Tibial nerve (tissue), 3 donors: ENCODE measurements at regions not wholly inside any gene's neighbourhood (a gene's known extent, or its start where the extent isn't known, plus 50 kb on each side); places are given as distances from the start of the nearest gene placed in this dataset.

Experiments
- POLR2A ChIP-seq, 2 donors: fragments of 450-650 bp; IDR thresholded peaks; one replicate each; pipeline ENCODE4 v1.6.1; 2017; ENCODE audit warnings: antibody characterized with exemption in 2 of 2, mild to moderate bottlenecking in 2 of 2, moderate library complexity in 2 of 2
- TF ChIP-seq, protein P1 (sequence below), 5 experiments: fragments of 200-600 bp in 3 of 5; fragments of 450-650 bp in 2 of 5; sonication (generic) in 3 of 5; IDR thresholded peaks; one replicate each; pipeline ENCODE4 v1.5.1; 2016 to 2019; ENCODE audit warnings: antibody characterized with exemption in 5 of 5, mild to moderate bottlenecking in 3 of 5, moderate library complexity in 2 of 5

DNA sequence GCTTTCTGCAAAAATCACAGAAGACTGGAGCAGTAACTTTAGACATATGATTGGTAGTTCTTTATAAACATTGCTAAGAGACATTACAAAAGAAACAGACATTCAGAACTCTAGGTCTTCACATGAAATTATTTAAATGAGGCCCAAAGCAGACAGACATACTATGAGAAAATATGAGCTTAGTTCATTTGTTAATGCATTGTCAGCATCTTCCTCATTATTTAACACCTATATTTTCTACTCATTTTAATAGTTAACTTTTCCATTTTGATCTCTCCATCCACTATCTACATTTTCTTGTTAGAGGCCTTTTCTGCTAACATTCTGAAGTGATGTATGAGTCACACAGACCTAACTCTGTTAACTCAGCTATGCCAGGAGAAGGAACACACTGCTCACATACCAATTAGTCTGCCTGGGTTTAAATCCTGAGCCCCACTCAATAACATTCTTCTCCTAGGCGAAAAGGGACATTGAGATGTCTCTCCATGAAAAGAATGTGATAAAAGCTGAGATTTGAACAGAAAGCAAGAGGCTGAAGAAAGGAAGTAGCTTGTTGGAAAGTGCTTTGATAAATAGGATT lies 400.3 kb upstream of the PKDCC start:
- TF ChIP-seq, protein P1, sequence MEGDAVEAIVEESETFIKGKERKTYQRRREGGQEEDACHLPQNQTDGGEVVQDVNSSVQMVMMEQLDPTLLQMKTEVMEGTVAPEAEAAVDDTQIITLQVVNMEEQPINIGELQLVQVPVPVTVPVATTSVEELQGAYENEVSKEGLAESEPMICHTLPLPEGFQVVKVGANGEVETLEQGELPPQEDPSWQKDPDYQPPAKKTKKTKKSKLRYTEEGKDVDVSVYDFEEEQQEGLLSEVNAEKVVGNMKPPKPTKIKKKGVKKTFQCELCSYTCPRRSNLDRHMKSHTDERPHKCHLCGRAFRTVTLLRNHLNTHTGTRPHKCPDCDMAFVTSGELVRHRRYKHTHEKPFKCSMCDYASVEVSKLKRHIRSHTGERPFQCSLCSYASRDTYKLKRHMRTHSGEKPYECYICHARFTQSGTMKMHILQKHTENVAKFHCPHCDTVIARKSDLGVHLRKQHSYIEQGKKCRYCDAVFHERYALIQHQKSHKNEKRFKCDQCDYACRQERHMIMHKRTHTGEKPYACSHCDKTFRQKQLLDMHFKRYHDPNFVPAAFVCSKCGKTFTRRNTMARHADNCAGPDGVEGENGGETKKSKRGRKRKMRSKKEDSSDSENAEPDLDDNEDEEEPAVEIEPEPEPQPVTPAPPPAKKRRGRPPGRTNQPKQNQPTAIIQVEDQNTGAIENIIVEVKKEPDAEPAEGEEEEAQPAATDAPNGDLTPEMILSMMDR (IDR thresholded peaks at IDR 0.05) = no peak
- TF ChIP-seq POLR2A (IDR thresholded peaks at IDR 0.05) = no peak
